ENCODE measurements at regions not wholly inside any gene's neighbourhood (a gene's known extent, or its start where the extent isn't known, plus 50 kb on each side); places are given as distances from the start of the nearest gene placed in this dataset.

- H3K27ac ChIP-seq: no peak overlapping the region
- no peak overlapping the region for H3K4me3 ChIP-seq
These were observed 59.2 kb upstream of the ITGA4 start for GRCh38 chr2:181398000-181398399.

GRCh38 chr2:181399027-181399426, 58.2 kb upstream of the ITGA4 start:
- Histone ChIP-seq H3K27ac (no peak overlapping the region), H3K4me3 (no peak overlapping the region)

- Histone ChIP-seq H3K27ac (no peak overlapping the region), H3K4me3 (no peak overlapping the region)
These were observed 52.7 kb upstream of the ITGA4 start for GRCh38 chr2:181404472-181404871.

GRCh38 chr2:181407171-181407570, 50.0 kb upstream of the ITGA4 start:
- Histone ChIP-seq H3K27ac (no peak overlapping the region), H3K4me3 (no peak overlapping the region)

Data from skin epidermis (tissue), 12 donors.